ENCODE measurements at regions not wholly inside any gene's neighbourhood (a gene's known extent, or its start where the extent isn't known, plus 50 kb on each side); places are given as distances from the start of the nearest gene placed in this dataset.
"Not testable (repeated sequence)": the region's sequence is repeated elsewhere in the genome, so short reads cannot be mapped to it uniquely, and the experiment has no call there.

DNA sequence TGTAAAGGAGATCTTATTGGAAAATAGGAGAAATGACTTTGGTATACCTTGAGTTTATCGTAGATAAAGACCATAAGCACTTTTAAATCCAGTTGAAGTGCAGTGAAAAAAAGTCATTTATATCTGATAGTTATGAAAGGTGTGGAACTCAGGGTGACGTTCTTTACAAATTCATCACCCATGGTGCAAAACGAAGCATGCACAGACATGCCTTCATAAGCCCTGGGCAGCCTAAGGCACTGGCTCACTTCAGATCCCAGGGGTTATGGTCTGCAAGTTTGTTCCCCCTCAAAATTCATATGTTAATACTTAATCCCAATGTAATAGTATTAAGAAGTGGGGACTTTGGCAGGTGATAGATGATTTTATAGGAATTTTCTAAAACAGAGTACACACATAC lies 1216.4 kb upstream of the USP15 start:
- no peak for DNase-seq (ENCODE audit: low spot score)

DNA sequence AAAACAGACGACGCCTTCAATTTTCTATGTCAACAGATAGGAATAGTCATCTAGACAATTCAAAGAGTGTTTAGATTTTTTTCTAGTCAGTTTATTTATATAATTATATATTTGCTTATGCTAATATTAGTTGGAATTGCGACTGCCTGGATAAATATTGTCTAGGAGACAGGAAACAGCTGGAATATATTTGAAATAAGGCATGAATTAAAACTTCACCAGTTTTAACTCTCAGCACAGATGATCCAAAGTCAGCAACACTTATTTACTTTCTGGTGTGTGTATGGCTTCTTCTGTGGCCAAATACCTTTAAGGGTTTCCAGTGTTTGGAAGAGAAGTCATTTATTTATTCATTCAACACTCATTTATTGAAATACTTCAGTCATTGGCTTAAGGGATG lies 1215.4 kb upstream of the USP15 start:
- DNase-seq (ENCODE audit: low spot score), result no peak

DNA sequence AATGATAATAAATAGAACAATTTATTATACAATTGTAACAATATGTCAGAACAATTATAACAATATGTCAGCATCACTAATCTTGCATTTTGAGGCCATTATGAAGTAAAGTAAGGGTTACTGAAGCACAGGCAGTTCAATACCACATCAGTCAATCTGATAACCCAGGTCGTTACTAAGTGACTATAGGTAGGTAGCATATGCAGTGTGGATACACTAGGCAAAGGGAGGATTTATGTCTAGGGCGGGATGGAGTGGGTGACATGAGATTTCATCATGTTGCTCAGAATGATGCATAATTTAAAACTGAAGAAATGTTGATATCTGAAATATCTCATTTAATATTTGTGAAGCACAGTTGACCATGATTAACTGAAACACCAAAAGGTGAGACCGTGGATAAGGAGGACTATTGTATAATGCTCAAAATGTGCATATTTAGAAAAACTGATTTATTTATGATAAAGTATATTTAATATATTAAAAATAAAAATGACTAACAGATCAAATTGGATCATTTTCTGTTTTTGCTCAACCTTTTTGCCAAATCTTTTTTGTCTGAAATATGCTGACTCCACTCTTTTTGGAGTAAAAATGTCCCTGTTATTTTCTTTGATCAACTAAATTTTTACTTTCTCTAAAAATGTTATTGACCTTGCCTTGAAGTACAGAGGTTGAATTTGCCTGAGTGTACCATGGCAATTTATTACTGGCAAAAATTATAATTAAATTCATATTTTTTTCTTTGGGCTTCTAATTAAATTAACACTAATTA lies 1189.4 kb upstream of the USP15 start:
- no peak for DNase-seq (ENCODE audit: low spot score)

DNA sequence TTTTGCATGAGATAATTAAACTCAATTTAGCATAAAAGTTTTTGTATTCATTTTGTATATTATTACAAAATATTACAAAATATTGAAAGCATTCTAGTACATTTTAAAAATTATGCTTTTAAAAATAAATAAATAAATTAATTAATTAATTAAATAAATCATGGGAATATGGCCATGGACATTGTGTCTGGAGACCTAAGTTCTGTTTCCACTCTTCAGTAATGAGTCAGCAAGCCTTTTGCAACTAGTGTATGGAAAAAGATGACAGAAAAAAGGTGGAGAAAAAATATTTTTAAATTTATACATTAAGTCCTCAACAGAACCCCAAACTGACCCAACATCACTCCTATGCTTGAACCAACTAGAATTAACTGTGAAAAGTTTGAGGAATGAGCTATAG lies 1187.5 kb upstream of the USP15 start:
- no peak for DNase-seq (ENCODE audit: low spot score)

DNA sequence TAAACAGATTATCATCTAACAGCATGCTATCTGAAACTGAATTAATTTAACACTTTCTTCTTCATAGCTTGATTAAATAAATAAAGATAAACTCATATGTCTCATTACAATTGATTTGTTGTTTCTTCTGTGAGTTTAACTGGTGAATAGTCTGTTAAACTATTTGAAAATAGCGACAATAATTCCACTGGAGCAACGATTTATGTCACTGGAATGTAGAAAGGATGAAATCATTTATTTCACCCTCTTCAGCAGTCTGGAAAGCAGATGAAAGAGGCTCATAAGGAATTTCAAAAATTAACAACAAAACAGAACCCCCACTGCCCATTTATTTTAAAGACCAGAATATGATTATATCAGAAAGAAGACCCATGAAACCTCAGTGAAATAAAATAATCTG lies 1165.1 kb upstream of the USP15 start:
- no peak for DNase-seq (ENCODE audit: low spot score)

DNA sequence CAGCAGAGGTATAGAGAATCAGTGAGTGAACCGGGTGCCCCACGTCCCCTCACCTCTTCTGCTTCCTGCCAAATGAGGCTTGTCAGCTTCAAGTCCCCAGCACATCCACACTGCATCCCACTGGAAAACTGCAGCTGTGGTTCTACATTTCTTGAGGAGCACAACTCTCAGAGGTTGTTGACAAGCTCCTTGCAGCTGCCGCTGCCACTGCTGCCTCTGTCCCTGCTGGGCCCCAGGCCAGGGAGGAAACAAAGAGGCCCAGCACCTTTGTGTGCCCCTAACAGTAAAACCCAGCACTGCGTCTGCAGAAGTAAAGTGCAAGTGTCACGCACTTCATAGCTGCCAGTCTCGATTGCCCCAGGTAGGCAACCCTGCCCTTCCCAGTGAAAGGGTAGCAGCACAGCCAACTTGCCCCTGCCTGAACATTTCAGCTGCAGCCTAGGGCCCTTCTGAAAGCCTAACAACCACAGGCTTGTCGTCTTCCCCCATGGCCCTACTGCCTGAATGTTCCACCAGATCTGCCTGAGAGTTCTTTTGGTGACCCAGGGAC lies 1162.1 kb upstream of the USP15 start:
- DNase-seq (ENCODE audit: low spot score), result no peak

DNA sequence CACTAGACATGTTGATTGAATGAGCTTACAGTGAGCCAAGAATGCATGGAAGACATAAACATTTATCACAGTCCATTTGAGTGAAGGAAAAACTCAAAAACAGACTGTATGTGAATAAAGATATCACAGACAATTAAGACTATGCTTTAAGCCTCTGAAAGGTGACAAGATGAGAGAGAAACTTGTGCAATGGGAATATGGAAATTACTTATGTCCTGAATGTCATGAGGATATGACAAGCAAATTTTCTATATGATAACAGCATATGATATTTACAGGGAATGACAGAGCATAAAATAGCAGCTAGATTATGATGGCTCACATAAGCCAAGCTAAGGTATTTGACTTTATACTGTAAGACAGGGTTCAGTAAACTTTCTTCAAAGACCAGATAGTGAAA lies 1153.1 kb upstream of the USP15 start:
- no peak for DNase-seq (ENCODE audit: low spot score)

DNA sequence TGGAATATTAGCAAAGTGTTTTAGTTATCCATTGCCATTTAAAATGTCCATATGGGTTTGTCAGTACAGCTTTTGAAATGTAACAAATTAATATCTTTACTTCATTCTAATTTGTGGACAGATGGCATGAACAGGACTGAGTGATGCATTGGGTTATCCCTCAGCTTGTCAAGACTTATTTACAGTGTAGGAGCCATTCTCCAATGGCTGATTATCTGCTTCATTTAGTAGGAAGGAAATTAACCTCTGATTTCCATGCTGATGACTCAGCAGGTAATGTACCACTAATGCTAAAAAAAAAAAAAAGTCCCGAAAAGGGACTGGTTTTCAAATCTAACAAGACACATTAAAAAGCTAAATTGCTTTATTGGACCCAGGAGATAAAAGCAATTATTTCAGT lies 1149.0 kb upstream of the USP15 start:
- DNase-seq (ENCODE audit: low spot score), result no peak

DNA sequence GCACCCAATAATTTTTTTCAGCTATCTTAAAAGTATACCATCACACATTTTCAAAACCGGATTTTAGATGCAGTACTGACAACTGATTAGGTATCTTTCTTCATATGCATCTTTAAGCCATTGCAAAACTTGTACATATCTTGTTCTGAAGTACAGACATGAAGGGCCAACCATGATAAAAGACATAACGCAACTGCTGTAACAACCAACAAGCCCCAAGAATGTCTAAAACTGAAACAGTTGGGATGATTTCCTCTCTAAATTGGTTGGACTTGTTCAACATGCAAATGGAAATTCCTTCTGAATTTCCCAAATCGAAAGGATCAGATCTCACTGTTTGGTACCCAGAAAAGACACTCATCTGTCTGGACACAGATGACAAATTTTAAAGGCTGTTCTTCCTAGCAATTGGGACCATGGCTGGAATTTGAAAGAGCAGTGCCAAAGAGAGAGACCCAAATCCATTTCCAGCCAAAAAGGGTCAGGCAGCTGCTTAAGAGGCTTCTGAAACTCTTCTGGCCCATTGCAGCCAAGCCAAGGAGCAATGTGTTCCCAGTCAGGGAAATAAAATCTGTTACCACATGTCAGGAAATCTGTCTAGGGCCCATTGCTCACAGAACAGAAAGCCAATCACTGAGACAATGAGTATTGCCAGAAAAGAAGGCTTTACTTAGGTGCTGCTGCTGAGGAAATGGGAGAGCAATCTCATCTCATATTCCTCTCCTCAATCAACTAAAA lies 1122.4 kb upstream of the USP15 start:
- peak; percentile 3 for DNase-seq (ENCODE audit: low spot score)

DNA sequence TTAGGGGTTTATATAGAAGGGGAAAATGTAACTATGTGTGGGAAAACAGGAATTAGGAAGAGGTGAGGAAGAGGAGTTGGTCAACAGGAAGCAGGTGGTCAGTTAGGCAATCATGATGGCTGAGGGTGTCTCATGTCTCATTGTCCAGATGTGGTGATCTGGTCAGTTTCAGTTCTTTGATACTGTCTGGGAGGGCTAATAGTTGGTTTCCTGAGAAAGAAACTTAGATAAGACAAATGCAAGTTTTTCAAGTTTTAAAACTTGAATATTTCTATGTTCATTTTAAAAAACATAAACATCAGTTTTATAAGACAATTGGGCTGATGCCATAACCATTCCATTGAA lies 1121.8 kb upstream of the USP15 start:
- DNase-seq (ENCODE audit: low spot score), result no peak

DNA sequence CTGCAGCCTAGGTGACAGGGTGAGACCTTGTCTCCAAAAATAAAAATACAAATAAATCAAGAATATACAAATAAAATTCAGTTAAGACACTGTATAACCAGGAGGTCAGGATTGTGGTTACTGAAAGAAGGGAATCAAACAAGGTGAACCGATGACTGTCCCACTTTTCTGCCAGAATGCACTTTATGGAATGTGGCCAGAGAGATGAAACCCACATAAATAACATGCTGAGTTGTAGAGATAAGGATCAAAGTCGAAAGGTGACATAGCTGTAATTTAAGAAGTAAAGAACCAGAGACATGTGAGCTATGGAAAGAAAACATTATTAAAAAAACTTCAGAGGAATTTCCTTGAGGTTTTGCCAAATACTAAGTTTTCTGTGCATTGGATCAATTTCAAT lies 1098.2 kb upstream of the USP15 start:
- DNase-seq (ENCODE audit: low spot score), result no peak

DNA sequence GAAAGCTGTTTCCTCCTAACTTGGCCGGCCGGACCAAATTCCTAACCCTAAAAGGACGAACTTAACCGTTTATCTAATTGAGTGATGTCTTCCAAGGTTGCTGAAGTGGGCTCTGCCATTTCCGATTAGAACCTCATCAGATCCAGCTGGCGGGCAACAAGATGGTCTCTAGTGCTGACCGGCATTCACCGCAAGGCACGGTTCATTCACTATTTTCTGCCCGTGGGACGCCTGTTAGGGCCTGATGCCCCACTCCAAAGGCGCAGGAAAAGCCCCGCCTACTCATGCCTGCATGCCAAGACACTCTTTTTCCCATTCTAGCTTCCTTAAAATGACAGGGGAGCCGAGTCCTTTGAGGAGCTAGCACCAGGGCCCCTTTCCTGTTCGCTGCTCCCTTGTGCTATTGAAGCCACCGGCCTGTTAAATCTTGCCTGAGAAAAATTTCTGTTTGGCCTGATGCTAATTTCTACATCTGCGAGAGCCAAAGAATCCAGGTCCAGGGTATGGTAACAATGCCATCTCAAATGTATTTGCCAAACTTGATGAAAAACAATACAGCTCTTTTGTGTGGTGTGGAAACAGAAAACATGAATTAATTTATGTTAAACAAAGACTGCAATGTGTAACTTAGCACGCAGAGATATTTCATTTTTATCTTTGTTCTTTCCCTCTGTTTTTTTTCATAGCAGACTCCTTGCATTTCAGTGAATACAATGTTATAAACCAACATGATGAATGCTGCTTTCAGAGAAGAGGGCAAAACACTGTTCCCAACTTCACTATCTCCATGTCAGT lies 1071.2 kb upstream of the USP15 start:
- DNase-seq (ENCODE audit: low spot score), result peak; percentile 64

DNA sequence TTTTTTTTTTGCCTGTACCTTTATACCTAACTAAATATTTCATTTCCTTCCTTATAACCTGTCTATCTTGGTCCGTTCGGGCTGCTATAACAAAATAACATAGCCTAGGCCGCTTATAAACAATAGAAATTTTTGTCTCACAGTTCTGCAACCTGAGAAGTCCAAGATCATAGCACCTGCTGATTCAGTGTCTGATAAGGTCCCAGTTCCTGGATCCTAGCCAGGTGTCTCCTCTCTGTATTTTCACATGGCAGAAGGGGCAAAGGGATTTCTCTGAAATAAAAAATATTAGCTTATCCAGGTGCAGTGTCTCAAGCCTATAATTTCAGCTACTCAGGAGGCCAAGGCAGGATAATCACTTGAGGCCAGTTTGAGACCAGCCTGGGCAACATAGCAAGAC lies 1046.6 kb upstream of the USP15 start:
- no peak for DNase-seq (ENCODE audit: low spot score)

DNA sequence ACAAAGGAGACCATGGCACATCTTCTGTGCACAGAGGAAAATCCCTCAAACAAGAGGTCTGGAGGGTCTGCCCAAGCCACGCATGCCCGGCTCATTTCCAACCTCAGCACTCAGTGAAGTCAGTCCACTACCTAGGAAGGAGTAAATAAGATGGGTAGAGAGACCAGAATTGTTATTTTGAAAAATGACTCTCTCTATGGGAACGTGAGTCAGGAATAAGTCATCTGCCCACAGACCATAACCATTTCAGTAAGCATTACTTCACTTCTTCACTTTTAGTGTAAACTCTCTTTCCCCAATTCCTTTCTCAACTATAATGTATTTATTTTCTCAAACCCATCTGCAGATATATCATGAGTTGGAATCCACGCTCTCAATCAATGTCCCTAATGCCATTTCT lies 1039.9 kb upstream of the USP15 start:
- DNase-seq (ENCODE audit: low spot score), result no peak

DNA sequence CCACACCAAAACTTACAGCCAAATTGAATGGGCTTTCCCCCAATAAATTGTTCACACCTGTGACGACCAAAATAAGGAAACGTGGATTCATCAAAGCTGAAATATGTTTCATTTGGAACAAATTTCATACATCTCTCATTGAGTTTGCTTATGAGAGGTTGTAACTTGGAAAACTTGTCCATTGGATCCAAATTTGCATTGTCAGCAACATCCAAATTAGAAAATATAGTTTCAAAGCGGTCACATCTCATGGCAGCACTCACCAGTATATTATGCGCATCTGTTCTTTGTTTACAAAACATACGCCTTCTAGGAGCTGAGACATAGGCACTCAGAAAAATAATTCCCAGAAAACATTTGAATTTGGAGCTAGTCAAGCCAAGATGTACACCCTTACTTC lies 1028.2 kb upstream of the USP15 start:
- DNase-seq (ENCODE audit: low spot score), result no peak

DNA sequence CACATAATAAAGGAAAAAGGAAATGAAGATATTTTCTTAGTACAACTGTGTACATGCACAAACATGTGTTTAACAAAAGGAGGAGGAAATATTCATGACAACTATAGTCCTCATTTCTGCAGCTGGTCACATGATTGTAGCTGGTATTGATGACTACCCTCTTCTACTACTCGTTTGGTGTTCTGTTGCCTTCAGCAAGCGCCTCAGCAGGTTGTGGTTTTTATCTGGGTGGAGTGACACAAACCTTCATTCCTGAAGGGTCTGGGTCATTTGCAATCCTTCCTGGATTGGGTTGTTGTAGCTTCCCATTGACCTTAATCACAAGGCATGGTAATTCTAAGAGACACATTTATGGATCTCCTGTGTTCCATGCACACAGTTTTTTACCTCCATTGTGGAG lies 1009.9 kb upstream of the USP15 start:
- DNase-seq (ENCODE audit: low spot score), result no peak

DNA sequence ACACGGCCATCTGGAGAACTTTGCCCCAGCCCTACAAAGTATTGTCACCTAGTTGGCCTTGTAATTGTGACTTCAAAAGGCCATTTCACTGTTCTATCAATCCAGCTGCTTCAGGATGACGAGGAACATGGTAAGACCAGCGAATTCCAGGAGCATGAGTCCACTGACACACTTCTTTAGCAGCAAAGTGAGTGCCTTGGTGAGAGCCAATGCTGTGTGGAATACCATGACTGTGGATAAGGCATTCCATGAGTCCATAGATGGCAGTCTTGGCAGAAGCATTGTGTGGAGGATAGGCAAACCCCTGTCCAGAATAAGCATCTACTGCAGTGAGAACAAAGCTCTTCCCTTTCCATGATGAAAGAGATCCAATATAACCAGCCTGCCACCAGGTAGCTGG lies 1009.1 kb upstream of the USP15 start:
- DNase-seq (ENCODE audit: low spot score), result no peak

DNA sequence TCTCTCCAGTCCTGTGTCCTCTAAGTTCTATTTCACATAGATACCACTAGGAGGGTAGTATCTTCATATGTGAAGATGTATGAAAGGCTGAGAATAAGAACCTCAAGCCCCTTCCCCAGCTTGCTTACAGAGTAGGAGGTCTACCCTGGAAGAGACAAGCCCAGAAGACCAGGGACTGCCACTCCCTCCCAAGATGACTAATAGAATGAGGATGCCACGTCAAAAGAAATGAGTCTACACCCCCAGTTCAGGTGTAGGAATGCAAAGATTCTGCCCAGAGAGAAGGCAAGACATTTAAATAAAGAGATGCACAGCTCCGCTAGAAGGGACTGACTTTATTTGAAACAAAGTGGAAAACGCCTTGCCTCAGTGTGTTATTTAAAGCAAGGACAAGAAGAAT lies 1006.0 kb upstream of the USP15 start:
- DNase-seq (ENCODE audit: low spot score), result no peak

DNA sequence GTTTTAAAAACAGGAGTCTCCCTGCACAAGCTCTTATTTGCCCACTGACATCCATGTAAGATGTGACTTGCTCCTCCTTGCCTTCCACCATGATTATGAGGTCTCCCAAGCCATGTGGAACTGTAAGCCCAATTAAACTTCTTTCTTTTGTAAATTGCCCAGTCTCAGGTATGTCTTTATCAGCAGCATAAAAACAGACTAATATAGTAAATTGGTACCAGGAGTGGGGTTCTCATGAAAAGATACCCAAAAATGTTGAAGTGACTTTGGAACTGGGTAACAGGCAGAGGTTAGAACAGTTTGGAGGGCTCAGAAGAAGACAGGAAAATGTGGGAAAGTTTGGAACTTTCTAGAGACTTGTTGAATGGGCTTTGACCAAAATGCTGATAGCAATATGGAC lies 995.9 kb upstream of the USP15 start:
- not testable (repeated sequence) for DNase-seq (ENCODE audit: low spot score)

DNA sequence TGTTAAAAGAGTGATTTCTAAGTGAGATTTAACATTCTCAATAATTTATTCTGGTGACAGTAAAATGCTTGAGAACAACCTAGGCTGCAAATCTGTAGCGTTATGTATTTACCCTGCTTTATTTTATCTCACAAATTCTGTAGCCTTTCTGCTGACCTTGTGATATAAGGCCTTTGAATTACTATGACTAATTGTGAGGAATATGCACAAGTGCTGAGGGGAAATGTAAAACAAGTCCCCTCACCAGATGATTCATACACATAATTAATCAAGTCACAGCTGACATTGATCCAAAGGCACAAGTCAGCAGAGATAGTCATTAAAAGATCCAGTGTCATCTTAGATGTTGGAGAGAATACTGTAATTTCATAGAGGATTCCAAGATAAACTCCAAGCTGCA lies 992.7 kb upstream of the USP15 start:
- no peak for DNase-seq (ENCODE audit: low spot score)

DNA sequence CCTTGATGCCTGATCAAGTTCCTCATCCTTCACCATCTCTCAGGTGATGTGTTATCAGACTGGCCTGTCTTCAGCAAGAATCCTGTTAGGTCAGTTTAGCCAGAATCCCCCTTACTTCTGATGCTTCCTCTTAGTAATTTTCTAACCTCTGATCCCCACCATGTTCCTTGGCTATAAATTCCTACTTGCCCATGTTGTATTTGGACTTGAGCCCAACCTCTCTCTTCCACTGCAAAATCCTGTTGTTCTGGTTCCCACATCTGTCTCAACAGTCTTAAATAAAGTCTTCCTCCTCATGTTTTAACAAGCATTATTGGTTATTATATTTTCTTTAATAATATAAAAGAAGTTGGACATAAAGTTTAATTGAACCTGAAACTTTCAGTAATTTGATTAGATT lies 987.8 kb upstream of the USP15 start:
- no peak for DNase-seq (ENCODE audit: low spot score)

DNA sequence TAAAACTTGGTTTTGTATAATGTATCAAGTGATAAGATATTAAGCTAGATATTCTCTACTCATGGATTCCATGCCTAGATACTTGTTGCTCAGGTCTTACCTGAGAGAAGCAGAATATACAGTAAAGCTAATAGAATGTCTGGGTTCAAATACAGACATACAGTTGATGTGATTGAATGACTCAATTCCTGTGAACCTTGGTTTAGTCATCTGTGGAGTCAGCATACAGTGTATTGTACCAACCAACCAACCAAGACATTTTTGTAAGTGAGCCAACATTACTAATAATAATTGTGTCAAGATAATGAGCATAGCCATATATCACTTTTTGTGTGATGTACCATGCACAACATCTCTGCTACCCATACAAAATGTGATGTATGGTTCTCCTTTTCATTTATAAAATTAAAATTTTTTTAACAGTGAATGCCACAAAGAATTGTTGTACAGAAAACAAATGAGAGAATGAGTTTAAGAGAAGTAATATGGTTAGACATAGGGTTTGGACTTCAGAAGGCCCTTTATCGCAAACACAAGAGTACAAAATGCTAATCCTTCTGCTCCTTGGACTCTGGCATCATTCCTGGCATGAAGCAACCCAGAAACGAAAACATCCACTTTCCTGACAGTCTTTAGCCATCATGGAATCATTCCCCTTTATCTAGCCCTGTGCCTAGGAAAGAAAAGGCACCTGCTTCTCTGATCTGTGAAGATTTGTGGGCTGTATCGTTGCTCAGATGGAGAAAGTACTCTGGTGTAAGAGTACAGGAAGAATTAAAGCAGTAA lies 977.2 kb upstream of the USP15 start:
- no peak for DNase-seq (ENCODE audit: low spot score)

All from globus pallidus (tissue), 1 donor.